Kidney epithelial cell (primary cell): ENCODE measurements at regions not wholly inside any gene's neighbourhood (a gene's known extent, or its start where the extent isn't known, plus 50 kb on each side); places are given as distances from the start of the nearest gene placed in this dataset.

Experiments used
- DNase-seq: peaks from one replicate; pipeline ENCODE4 v3.0.0-alpha.2; 2010; ENCODE audit warnings: low read depth
- H3K27me3 ChIP-seq: 2 replicates; pipeline ENCODE4 v1.6.0; 2011; ENCODE audit warnings: low read length; ENCODE audit not compliant: control insufficient read depth, insufficient read depth
- H3K36me3 ChIP-seq: 2 replicates; pipeline ENCODE4 v1.5.1; 2011; ENCODE audit warnings: low read length; ENCODE audit not compliant: control insufficient read depth, insufficient read depth
- H3K4me3 ChIP-seq: 2 replicates; pipeline ENCODE4 v1.5.1; 2011; ENCODE audit warnings: low read depth, mild to moderate bottlenecking, control low read depth, low read length
- CTCF ChIP-seq: IDR thresholded peaks from 2 replicates; pipeline ENCODE4 v1.5.1; 2011; ENCODE audit warnings: mild to moderate bottlenecking, moderate library complexity, low read length, control low read depth, inconsistent platforms; ENCODE audit not compliant: insufficient read depth, poor library complexity, severe bottlenecking

GRCh38 chr16:9497750-9498149 is 406.3 kb downstream of the HAPSTR1 start:
- Histone ChIP-seq H3K4me3 (no peak overlapping the region), H3K36me3 (no peaks in the 10 kb centered on the region), H3K27me3 (no peaks in the 10 kb centered on the region)
- DNase-seq: no peak
- TF ChIP-seq CTCF: no peak

- no peaks in the 10 kb centered on the region for H3K36me3 ChIP-seq
- no peak for DNase-seq
- no peaks in the 10 kb centered on the region for H3K27me3 ChIP-seq
- no peak overlapping the region for H3K4me3 ChIP-seq
- TF ChIP-seq CTCF: no peak
Observed at GRCh38 chr16:9499941-9500593, 408.6 kb downstream of the HAPSTR1 start.

- Histone ChIP-seq H3K4me3 (no peak overlapping the region), H3K27me3 (no peaks in the 10 kb centered on the region), H3K36me3 (no peaks in the 10 kb centered on the region)
- TF ChIP-seq CTCF: no peak
- DNase-seq: no peak
Observed at GRCh38 chr16:9500872-9501271, 409.4 kb downstream of the HAPSTR1 start.

GRCh38 chr16:9503251-9503984 is 412.0 kb downstream of the HAPSTR1 start:
- no peak for TF ChIP-seq CTCF
- DNase-seq: no peak
- Histone ChIP-seq H3K27me3 (no peaks in the 10 kb centered on the region), H3K4me3 (no peak overlapping the region), H3K36me3 (no peaks in the 10 kb centered on the region)

- no peak for TF ChIP-seq CTCF
- no peaks in the 10 kb centered on the region for H3K27me3 ChIP-seq
- no peaks in the 10 kb centered on the region for H3K36me3 ChIP-seq
- no peak overlapping the region for H3K4me3 ChIP-seq
- no peak for DNase-seq
Observed at GRCh38 chr16:9508328-9508936, 417.0 kb downstream of the HAPSTR1 start.

GRCh38 chr16:9509663-9510062 is 418.2 kb downstream of the HAPSTR1 start:
- H3K27me3 ChIP-seq: no peaks in the 10 kb centered on the region
- H3K36me3 ChIP-seq: no peaks in the 10 kb centered on the region
- no peak for TF ChIP-seq CTCF
- H3K4me3 ChIP-seq: no peak overlapping the region
- DNase-seq: no peak
